GM19351 (cell line): ENCODE measurements at regions not wholly inside any gene's neighbourhood (a gene's known extent, or its start where the extent isn't known, plus 50 kb on each side); places are given as distances from the start of the nearest gene placed in this dataset.

ENCODE experiments used
- ATAC-seq: cut with Tn5 transposase; IDR thresholded peaks from one replicate; pipeline ENCODE4 v1.9.1; 2021; ENCODE audit warnings: mild to moderate bottlenecking, moderate library complexity; ENCODE audit not compliant: unreplicated experiment

- no peak for ATAC-seq
Measured at GRCh38 chr13:78029901-78030300, 111.3 kb upstream of the EDNRB start.

GRCh38 chr13:78028960-78029359 lies 110.3 kb upstream of the EDNRB start:
- ATAC-seq, result no peak

- ATAC-seq, result no peak
Measured at GRCh38 chr13:78024996-78025395, 106.4 kb upstream of the EDNRB start.

- peak; percentile 100 for ATAC-seq
Measured at GRCh38 chr13:78022164-78022877, 103.7 kb upstream of the EDNRB start.

- ATAC-seq, result no peak
Measured at GRCh38 chr13:78020861-78021260, 102.2 kb upstream of the EDNRB start.

- ATAC-seq, result no peak
Measured at GRCh38 chr13:78015782-78016181, 97.2 kb upstream of the EDNRB start.

- no peak for ATAC-seq
Measured at GRCh38 chr13:78012046-78012445, 93.4 kb upstream of the EDNRB start.

- no peak for ATAC-seq
Measured at GRCh38 chr13:78004821-78005220, 86.2 kb upstream of the EDNRB start.

GRCh38 chr13:77999746-78000145 lies 81.1 kb upstream of the EDNRB start:
- ATAC-seq, result no peak

GRCh38 chr13:77994166-77994565 lies 75.5 kb upstream of the EDNRB start:
- no peak for ATAC-seq

- no peak for ATAC-seq
Measured at GRCh38 chr13:77991003-77991402, 72.4 kb upstream of the EDNRB start.

- ATAC-seq, result no peak
Measured at GRCh38 chr13:77989281-77989680, 70.7 kb upstream of the EDNRB start.

- ATAC-seq, result no peak
Measured at GRCh38 chr13:77988355-77988754, 69.7 kb upstream of the EDNRB start.

- no peak for ATAC-seq
Measured at GRCh38 chr13:77986713-77987112, 68.1 kb upstream of the EDNRB start.

- ATAC-seq, result no peak
Measured at GRCh38 chr13:77985866-77986636, 67.4 kb upstream of the EDNRB start.

GRCh38 chr13:77981281-77981881 lies 62.8 kb upstream of the EDNRB start:
- ATAC-seq, result no peak

- ATAC-seq, result no peak
Measured at GRCh38 chr13:77980592-77980991, 62.0 kb upstream of the EDNRB start.

GRCh38 chr13:77979721-77980385 lies 61.2 kb upstream of the EDNRB start:
- ATAC-seq, result no peak

- ATAC-seq, result no peak
Measured at GRCh38 chr13:77975358-77976042, 56.9 kb upstream of the EDNRB start.

- ATAC-seq, result no peak
Measured at GRCh38 chr13:77969299-77969698, 50.7 kb upstream of the EDNRB start.
